ENCODE measurements at regions not wholly inside any gene's neighbourhood (a gene's known extent, or its start where the extent isn't known, plus 50 kb on each side); places are given as distances from the start of the nearest gene placed in this dataset.

- peaks cover 7% of the 10 kb centered on the region for H3K4me1 Mint-ChIP-seq (ENCODE audit: low read depth)
- H3K27ac Mint-ChIP-seq, result no peak overlapping the region
- H3K27me3 Mint-ChIP-seq, result no peaks in the 10 kb centered on the region
- no peak overlapping the region for H3K4me3 Mint-ChIP-seq
- no peaks in the 10 kb centered on the region for H3K9me3 Mint-ChIP-seq
- H3K36me3 Mint-ChIP-seq (ENCODE audit: low read depth), result no peaks in the 10 kb centered on the region
- intact Hi-C loops (cut with micrococcal nuclease), result no loop called here
These were observed 348.1 kb downstream of the RNF144A start for GRCh38 chr2:7265286-7265685.

GRCh38 chr2:7269106-7269643 lies 352.0 kb downstream of the RNF144A start:
- intact Hi-C loops (cut with micrococcal nuclease), result no loop called here
- no peaks in the 10 kb centered on the region for H3K9me3 Mint-ChIP-seq
- H3K4me3 Mint-ChIP-seq, result no peak overlapping the region
- H3K27ac Mint-ChIP-seq, result no peak overlapping the region
- H3K36me3 Mint-ChIP-seq (ENCODE audit: low read depth), result no peaks in the 10 kb centered on the region
- H3K4me1 Mint-ChIP-seq (ENCODE audit: low read depth), result no peaks in the 10 kb centered on the region
- peaks cover 2% of the 10 kb centered on the region for H3K27me3 Mint-ChIP-seq

GRCh38 chr2:7270011-7270431 lies 352.8 kb downstream of the RNF144A start:
- Mint-ChIP-seq H3K27me3 (peaks cover 5% of the 10 kb centered on the region), H3K4me1 (ENCODE audit: low read depth) (no peaks in the 10 kb centered on the region), H3K9me3 (no peaks in the 10 kb centered on the region), H3K4me3 (no peak overlapping the region), H3K27ac (no peak overlapping the region), H3K36me3 (ENCODE audit: low read depth) (no peaks in the 10 kb centered on the region)
- intact Hi-C loops (cut with micrococcal nuclease), result no loop called here

GRCh38 chr2:7272210-7272609 lies 355.0 kb downstream of the RNF144A start:
- no peak overlapping the region for H3K27ac Mint-ChIP-seq
- no peaks in the 10 kb centered on the region for H3K9me3 Mint-ChIP-seq
- H3K27me3 Mint-ChIP-seq, result peaks cover 5% of the 10 kb centered on the region
- no peaks in the 10 kb centered on the region for H3K36me3 Mint-ChIP-seq (ENCODE audit: low read depth)
- intact Hi-C loops (cut with micrococcal nuclease), result no loop called here
- H3K4me1 Mint-ChIP-seq (ENCODE audit: low read depth), result no peaks in the 10 kb centered on the region
- no peak overlapping the region for H3K4me3 Mint-ChIP-seq

GRCh38 chr2:7278984-7279383 lies 361.8 kb downstream of the RNF144A start:
- H3K27ac Mint-ChIP-seq, result no peak overlapping the region
- H3K4me1 Mint-ChIP-seq (ENCODE audit: low read depth), result no peaks in the 10 kb centered on the region
- no peaks in the 10 kb centered on the region for H3K9me3 Mint-ChIP-seq
- intact Hi-C loops (cut with micrococcal nuclease), result no loop called here
- no peak overlapping the region for H3K4me3 Mint-ChIP-seq
- H3K27me3 Mint-ChIP-seq, result peaks cover 7% of the 10 kb centered on the region
- H3K36me3 Mint-ChIP-seq (ENCODE audit: low read depth), result no peaks in the 10 kb centered on the region

GRCh38 chr2:7279421-7279949 lies 362.3 kb downstream of the RNF144A start:
- Mint-ChIP-seq H3K4me3 (no peak overlapping the region), H3K27ac (no peak overlapping the region), H3K36me3 (ENCODE audit: low read depth) (no peaks in the 10 kb centered on the region), H3K9me3 (no peaks in the 10 kb centered on the region), H3K27me3 (peaks cover 4% of the 10 kb centered on the region), H3K4me1 (ENCODE audit: low read depth) (no peaks in the 10 kb centered on the region)
- intact Hi-C loops (cut with micrococcal nuclease), result no loop called here

- Mint-ChIP-seq H3K9me3 (no peaks in the 10 kb centered on the region), H3K27ac (no peak overlapping the region), H3K4me1 (ENCODE audit: low read depth) (no peaks in the 10 kb centered on the region), H3K27me3 (peaks cover 3% of the 10 kb centered on the region), H3K4me3 (no peak overlapping the region), H3K36me3 (ENCODE audit: low read depth) (no peaks in the 10 kb centered on the region)
- intact Hi-C loops (cut with micrococcal nuclease), result no loop called here
These were observed 363.6 kb downstream of the RNF144A start for GRCh38 chr2:7280790-7281189.

GRCh38 chr2:7281231-7282201 lies 364.3 kb downstream of the RNF144A start:
- Mint-ChIP-seq H3K4me1 (ENCODE audit: low read depth) (no peaks in the 10 kb centered on the region), H3K27ac (no peak overlapping the region), H3K27me3 (peaks cover 3% of the 10 kb centered on the region), H3K9me3 (no peaks in the 10 kb centered on the region), H3K4me3 (no peak overlapping the region), H3K36me3 (ENCODE audit: low read depth) (no peaks in the 10 kb centered on the region)
- intact Hi-C loops (cut with micrococcal nuclease), result no loop called here

- Mint-ChIP-seq H3K4me1 (ENCODE audit: low read depth) (no peaks in the 10 kb centered on the region), H3K36me3 (ENCODE audit: low read depth) (no peaks in the 10 kb centered on the region), H3K27ac (no peak overlapping the region), H3K4me3 (no peak overlapping the region), H3K27me3 (peaks cover 4% of the 10 kb centered on the region), H3K9me3 (no peaks in the 10 kb centered on the region)
- intact Hi-C loops (cut with micrococcal nuclease), result no loop called here
These were observed 368.9 kb downstream of the RNF144A start for GRCh38 chr2:7286120-7286519.

- Mint-ChIP-seq H3K36me3 (ENCODE audit: low read depth) (no peaks in the 10 kb centered on the region), H3K27me3 (peaks cover 3% of the 10 kb centered on the region), H3K27ac (no peak overlapping the region)
These were observed 371.3 kb downstream of the RNF144A start for GRCh38 chr2:7288484-7288883.

GRCh38 chr2:7289697-7290096 lies 372.5 kb downstream of the RNF144A start:
- no peaks in the 10 kb centered on the region for H3K36me3 Mint-ChIP-seq (ENCODE audit: low read depth)
- no peaks in the 10 kb centered on the region for H3K9me3 Mint-ChIP-seq
- no peaks in the 10 kb centered on the region for H3K4me1 Mint-ChIP-seq (ENCODE audit: low read depth)
- peaks cover 1% of the 10 kb centered on the region for H3K27me3 Mint-ChIP-seq
- no peak overlapping the region for H3K27ac Mint-ChIP-seq
- intact Hi-C loops (cut with micrococcal nuclease), result no loop called here
- H3K4me3 Mint-ChIP-seq, result no peak overlapping the region

More at GRCh38 chr2:7288484-7288883, 371.3 kb downstream of the RNF144A start:
- Mint-ChIP-seq H3K9me3 (no peaks in the 10 kb centered on the region), H3K4me1 (ENCODE audit: low read depth) (no peaks in the 10 kb centered on the region), H3K4me3 (no peak overlapping the region)
- intact Hi-C loops (cut with micrococcal nuclease), result no loop called here

- H3K27ac Mint-ChIP-seq, result no peak overlapping the region
- intact Hi-C loops (cut with micrococcal nuclease), result no loop called here
- H3K27me3 Mint-ChIP-seq, result peaks cover 1% of the 10 kb centered on the region
- no peak overlapping the region for H3K4me3 Mint-ChIP-seq
- H3K36me3 Mint-ChIP-seq (ENCODE audit: low read depth), result no peaks in the 10 kb centered on the region
- H3K9me3 Mint-ChIP-seq, result no peaks in the 10 kb centered on the region
- H3K4me1 Mint-ChIP-seq (ENCODE audit: low read depth), result no peaks in the 10 kb centered on the region
These were observed 375.0 kb downstream of the RNF144A start for GRCh38 chr2:7292154-7292691.

GRCh38 chr2:7309582-7309981 lies 392.4 kb downstream of the RNF144A start:
- Mint-ChIP-seq H3K36me3 (ENCODE audit: low read depth) (no peaks in the 10 kb centered on the region), H3K27ac (no peak overlapping the region), H3K4me1 (ENCODE audit: low read depth) (no peaks in the 10 kb centered on the region), H3K9me3 (no peaks in the 10 kb centered on the region), H3K4me3 (no peak overlapping the region), H3K27me3 (no peaks in the 10 kb centered on the region)
- intact Hi-C loops (cut with micrococcal nuclease), result no loop called here

- H3K4me3 Mint-ChIP-seq, result no peak overlapping the region
- no peaks in the 10 kb centered on the region for H3K36me3 Mint-ChIP-seq (ENCODE audit: low read depth)
- H3K27me3 Mint-ChIP-seq, result peaks cover 7% of the 10 kb centered on the region
- intact Hi-C loops (cut with micrococcal nuclease), result no loop called here
- H3K4me1 Mint-ChIP-seq (ENCODE audit: low read depth), result no peaks in the 10 kb centered on the region
- no peak overlapping the region for H3K27ac Mint-ChIP-seq
- H3K9me3 Mint-ChIP-seq, result no peaks in the 10 kb centered on the region
These were observed 407.5 kb downstream of the RNF144A start for GRCh38 chr2:7324706-7325105.

All from dendritic cell treated with granulocyte-macrophage colony-stimulating factor and Interleukin-4, amounts not matched to agents 40 ng/mL and 50 ng/mL, for 4 days (primary cell).